H1 (cell line): ENCODE measurements at regions not wholly inside any gene's neighbourhood (a gene's known extent, or its start where the extent isn't known, plus 50 kb on each side); places are given as distances from the start of the nearest gene placed in this dataset.

Experiments
- ASH2L ChIP-seq: fragments of 200-600, 300-600 bp; sonication (generic); IDR thresholded peaks from one replicate; pipeline ENCODE4 v1.7.1; 2017; ENCODE audit warnings: low read length
- KDM1A ChIP-seq: fragments of 200-600, 300-600 bp; sonication (generic); IDR thresholded peaks from 2 replicates; pipeline ENCODE4 v1.7.1; 2016; ENCODE audit warnings: mild to moderate bottlenecking, low read length, borderline replicate concordance
- SP4 ChIP-seq: IDR thresholded peaks from 2 replicates; pipeline ENCODE4 v1.6.1; 2012; ENCODE audit warnings: low read length, inconsistent platforms
- YY1 ChIP-seq: IDR thresholded peaks from 2 replicates; pipeline ENCODE4 v1.6.1; 2011; ENCODE audit warnings: low read depth, mild to moderate bottlenecking, low read length

GRCh38 chrX:6759655-6760375, 224.9 kb upstream of the VCX3A start (continued):
- no peak for TF ChIP-seq KDM1A
- no peak for TF ChIP-seq SP4
- no peak for TF ChIP-seq YY1
- no peak for TF ChIP-seq ASH2L
